ENCODE measurements at regions not wholly inside any gene's neighbourhood (a gene's known extent, or its start where the extent isn't known, plus 50 kb on each side); places are given as distances from the start of the nearest gene placed in this dataset.

DNA sequence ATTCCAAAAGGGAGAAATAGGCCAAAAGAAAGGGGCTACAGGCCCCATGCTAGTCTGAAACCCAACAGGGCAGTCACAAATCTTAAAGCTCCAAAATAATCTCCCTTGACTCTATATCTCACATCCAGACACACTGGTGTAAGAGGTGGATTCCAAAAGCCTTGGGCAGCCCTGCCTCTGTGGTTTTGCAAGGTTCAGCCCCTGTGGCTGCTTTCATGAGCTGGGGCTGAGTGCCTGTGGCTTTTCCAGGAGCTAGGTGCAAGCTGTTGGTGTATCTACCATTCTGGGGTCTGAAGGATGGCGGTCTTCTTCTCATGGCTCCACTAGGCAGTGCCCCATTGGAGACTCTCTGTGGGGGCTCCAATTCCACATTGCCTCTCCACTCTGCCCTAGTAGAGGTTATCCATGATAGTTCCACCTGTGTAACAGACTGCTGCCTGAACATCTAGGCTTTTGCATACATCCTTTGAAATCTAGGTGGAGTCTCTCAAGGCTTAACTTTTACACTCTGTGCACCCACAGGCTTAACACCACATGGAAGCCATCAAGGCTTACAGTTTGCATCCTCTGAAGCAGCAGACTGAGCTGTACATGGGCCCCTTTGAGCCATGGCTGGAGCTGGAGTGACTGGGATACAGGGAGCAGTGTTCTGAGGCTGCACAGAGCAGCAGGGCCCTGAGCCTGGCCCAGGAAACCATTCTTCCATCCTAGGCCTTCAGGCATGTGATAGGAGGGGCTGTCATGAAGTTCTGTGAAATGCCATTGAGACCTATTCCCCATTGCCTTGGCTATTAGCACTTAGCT, 66.5 kb upstream of the ABCD2 start (continued):
- TF ChIP-seq, protein P1, sequence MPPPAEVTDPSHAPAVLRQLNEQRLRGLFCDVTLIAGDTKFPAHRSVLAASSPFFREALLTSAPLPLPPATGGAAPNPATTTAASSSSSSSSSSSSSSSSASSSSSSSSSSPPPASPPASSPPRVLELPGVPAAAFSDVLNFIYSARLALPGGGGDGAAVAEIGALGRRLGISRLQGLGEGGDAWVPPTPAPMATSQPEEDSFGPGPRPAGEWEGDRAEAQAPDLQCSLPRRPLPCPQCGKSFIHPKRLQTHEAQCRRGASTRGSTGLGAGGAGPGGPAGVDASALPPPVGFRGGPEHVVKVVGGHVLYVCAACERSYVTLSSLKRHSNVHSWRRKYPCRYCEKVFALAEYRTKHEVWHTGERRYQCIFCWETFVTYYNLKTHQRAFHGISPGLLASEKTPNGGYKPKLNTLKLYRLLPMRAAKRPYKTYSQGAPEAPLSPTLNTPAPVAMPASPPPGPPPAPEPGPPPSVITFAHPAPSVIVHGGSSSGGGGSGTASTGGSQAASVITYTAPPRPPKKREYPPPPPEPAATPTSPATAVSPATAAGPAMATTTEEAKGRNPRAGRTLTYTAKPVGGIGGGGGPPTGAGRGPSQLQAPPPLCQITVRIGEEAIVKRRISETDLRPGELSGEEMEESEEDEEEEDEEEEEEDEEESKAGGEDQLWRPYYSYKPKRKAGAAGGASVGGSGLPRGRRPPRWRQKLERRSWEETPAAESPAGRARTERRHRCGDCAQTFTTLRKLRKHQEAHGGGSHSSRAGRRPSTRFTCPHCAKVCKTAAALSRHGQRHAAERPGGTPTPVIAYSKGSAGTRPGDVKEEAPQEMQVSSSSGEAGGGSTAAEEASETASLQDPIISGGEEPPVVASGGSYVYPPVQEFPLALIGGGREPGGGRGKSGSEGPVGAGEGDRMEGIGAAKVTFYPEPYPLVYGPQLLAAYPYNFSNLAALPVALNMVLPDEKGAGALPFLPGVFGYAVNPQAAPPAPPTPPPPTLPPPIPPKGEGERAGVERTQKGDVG (CRISPR knock-in tag; IDR thresholded peaks at IDR 0.05): no peak
- TF ChIP-seq MYB (IDR thresholded peaks at IDR 0.05; ENCODE audit: borderline replicate concordance, low read depth, low read length): no peak

GRCh38 chr12:39682689-39683477, 63.3 kb upstream of the ABCD2 start:
- no peak overlapping the region for H3K27ac ChIP-seq (ENCODE audit: control insufficient read depth, insufficient read depth)
- CTCF ChIA-PET: interaction anchor here (1.0 kb wide), 1 partner anchor 99 kb away, joined by 3 read pairs; no protein-coding TSS in a partner anchor
- ATAC-seq (no peak), DNase-seq (ENCODE audit: low read depth, low spot score) (no peak), FAIRE-seq (peak; percentile 52)
- H3K9ac ChIP-seq (ENCODE audit: control insufficient read depth, insufficient read depth, low read length): no peak overlapping the region
- TF ChIP-seq, protein P2, sequence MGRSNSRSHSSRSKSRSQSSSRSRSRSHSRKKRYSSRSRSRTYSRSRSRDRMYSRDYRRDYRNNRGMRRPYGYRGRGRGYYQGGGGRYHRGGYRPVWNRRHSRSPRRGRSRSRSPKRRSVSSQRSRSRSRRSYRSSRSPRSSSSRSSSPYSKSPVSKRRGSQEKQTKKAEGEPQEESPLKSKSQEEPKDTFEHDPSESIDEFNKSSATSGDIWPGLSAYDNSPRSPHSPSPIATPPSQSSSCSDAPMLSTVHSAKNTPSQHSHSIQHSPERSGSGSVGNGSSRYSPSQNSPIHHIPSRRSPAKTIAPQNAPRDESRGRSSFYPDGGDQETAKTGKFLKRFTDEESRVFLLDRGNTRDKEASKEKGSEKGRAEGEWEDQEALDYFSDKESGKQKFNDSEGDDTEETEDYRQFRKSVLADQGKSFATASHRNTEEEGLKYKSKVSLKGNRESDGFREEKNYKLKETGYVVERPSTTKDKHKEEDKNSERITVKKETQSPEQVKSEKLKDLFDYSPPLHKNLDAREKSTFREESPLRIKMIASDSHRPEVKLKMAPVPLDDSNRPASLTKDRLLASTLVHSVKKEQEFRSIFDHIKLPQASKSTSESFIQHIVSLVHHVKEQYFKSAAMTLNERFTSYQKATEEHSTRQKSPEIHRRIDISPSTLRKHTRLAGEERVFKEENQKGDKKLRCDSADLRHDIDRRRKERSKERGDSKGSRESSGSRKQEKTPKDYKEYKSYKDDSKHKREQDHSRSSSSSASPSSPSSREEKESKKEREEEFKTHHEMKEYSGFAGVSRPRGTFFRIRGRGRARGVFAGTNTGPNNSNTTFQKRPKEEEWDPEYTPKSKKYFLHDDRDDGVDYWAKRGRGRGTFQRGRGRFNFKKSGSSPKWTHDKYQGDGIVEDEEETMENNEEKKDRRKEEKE (IDR thresholded peaks at IDR 0.05): no peak
- no peak for TF ChIP-seq SREBF2 (IDR thresholded peaks at IDR 0.05; ENCODE audit: low read length)
- POLR2A ChIA-PET: no interaction called here
- H3K36me3 ChIP-seq (ENCODE audit: control insufficient read depth in 2 of 2, insufficient read depth in 2 of 2, low read length in 1 of 2): no peaks in the 10 kb centered on the region
- H4K20me1 ChIP-seq (ENCODE audit: control insufficient read depth, insufficient read depth): no peaks in the 10 kb centered on the region
- H3K4me3 ChIP-seq: no peak overlapping the region
- 0 out of 2 replicates have a peak overlapping the region, but pooled peaks have one; percentile 7 for H3K4me2 ChIP-seq (ENCODE audit: control insufficient read depth, insufficient read depth)
- no peaks in the 10 kb centered on the region for H3K27me3 ChIP-seq (replicated peaks in 1 of 2; ENCODE audit: control insufficient read depth in 2 of 2, insufficient read depth in 2 of 2, low read length in 1 of 2)
- intact Hi-C loops (cut with micrococcal nuclease; ENCODE audit: unreplicated experiment): no loop called here
- no TSS peak for BruUV-seq (replicated peaks)
- H3K79me2 ChIP-seq (ENCODE audit: control insufficient read depth, insufficient read depth, low read length): no peaks in the 10 kb centered on the region
- in situ Hi-C loops (cut with MboI): loop anchor here (10.0 kb wide), 1 partner anchor 368 kb away; no protein-coding TSS in a partner anchor
- WGBS (ENCODE audit: insufficient coverage, insufficient replicate concordance, low lambda C conversion rate, missing lambda C conversion rate): 21% methylated on average over 4 of the region's 4 CpGs
- RAD21 ChIA-PET (ENCODE audit: unreplicated experiment): interaction anchor here (0.6 to 1.7 kb wide), 4 partner anchors 9 to 462 kb away, joined by 3 to 5 read pairs (median 3); partner anchors contain the start of gene ABCD2
- H2AFZ ChIP-seq (ENCODE audit: control insufficient read depth, low read depth, low read length): peak overlapping the region; percentile 75
- H3K4me1 ChIP-seq (ENCODE audit: control insufficient read depth, insufficient read depth, low read length): no peaks in the 10 kb centered on the region
- SMC1A ChIA-PET (ENCODE audit: uncharacterized antibody, unreplicated experiment): interaction anchor here (1.0 kb wide), 1 partner anchor 61 kb away, joined by 3 read pairs; no protein-coding TSS in a partner anchor
- H3K9me3 ChIP-seq (replicated peaks; ENCODE audit: control insufficient read depth, insufficient read depth, low read length): no peaks in the 10 kb centered on the region
